Vagina (tissue), 2 donors: ENCODE measurements at regions not wholly inside any gene's neighbourhood (a gene's known extent, or its start where the extent isn't known, plus 50 kb on each side); places are given as distances from the start of the nearest gene placed in this dataset.

Source experiments
- DNase-seq, 2 donors: peaks; one replicate each; pipeline ENCODE4 v3.0.0-alpha.2; 2017; ENCODE audit errors: extremely low spot score in 2 of 2
- H3K27ac ChIP-seq: fragments of 200-600 bp; sonication (generic); one replicate; pipeline ENCODE4 v1.5.1; 2019
- H3K27me3 ChIP-seq: fragments of 200-600 bp; sonication (generic); one replicate; pipeline ENCODE4 v1.5.1; 2019
- H3K36me3 ChIP-seq, 2 donors: fragments of 200-600 bp; sonication (generic); one replicate each; pipeline ENCODE4 v1.5.1; 2017 to 2019
- H3K4me1 ChIP-seq: fragments of 200-600 bp; sonication (generic); one replicate; pipeline ENCODE4 v1.5.1; 2019
- H3K4me3 ChIP-seq, 2 donors: fragments of 200-600 bp; sonication (generic); 1 replicate in 1 of 2; 2 replicates in 1 of 2; pipeline ENCODE4 v1.5.1; 2016 to 2019
- H3K9me3 ChIP-seq: fragments of 200-600 bp; sonication (generic); one replicate; pipeline ENCODE4 v1.5.1; 2019
- POLR2A ChIP-seq, 2 donors: fragments of 450-650 bp; IDR thresholded peaks; one replicate each; pipeline ENCODE4 v1.6.1; 2017; ENCODE audit warnings: antibody characterized with exemption in 2 of 2, mild to moderate bottlenecking in 2 of 2, moderate library complexity in 2 of 2
- POLR2AphosphoS5 ChIP-seq, 2 donors: sonication (generic); formaldehyde crosslinking; IDR thresholded peaks; one replicate each; pipeline ENCODE4 v1.9.0; 2017; ENCODE audit warnings: antibody characterized with exemption in 2 of 2, mild to moderate bottlenecking in 2 of 2, low read depth in 1 of 2; ENCODE audit not compliant: insufficient read depth in 1 of 2
- intact Hi-C: fragments of 100-400 bp; cut with DNase I; formaldehyde crosslinking; loops from one replicate; pipeline ENCODE4 v1.15.1; 2023
- TF ChIP-seq, protein P1 (sequence below), 3 experiments: fragments of 450-650 bp in 2 of 3; fragments of 200-600 bp in 1 of 3; sonication (generic) in 1 of 3; IDR thresholded peaks; one replicate each; pipeline ENCODE4 v1.5.1; 2017 to 2019; ENCODE audit warnings: antibody characterized with exemption in 3 of 3, mild to moderate bottlenecking in 2 of 3, moderate library complexity in 2 of 3

GRCh38 chr7:47711776-47712175, 129.9 kb upstream of the TNS3 start:
- no peaks in the 10 kb centered on the region for H3K4me1 ChIP-seq
- TF ChIP-seq POLR2A (IDR thresholded peaks at IDR 0.05) (no peak), POLR2AphosphoS5 (IDR thresholded peaks at IDR 0.05; ENCODE audit: insufficient read depth in 1 of 2, low read depth in 1 of 2) (no peak)
- TF ChIP-seq, protein P1, sequence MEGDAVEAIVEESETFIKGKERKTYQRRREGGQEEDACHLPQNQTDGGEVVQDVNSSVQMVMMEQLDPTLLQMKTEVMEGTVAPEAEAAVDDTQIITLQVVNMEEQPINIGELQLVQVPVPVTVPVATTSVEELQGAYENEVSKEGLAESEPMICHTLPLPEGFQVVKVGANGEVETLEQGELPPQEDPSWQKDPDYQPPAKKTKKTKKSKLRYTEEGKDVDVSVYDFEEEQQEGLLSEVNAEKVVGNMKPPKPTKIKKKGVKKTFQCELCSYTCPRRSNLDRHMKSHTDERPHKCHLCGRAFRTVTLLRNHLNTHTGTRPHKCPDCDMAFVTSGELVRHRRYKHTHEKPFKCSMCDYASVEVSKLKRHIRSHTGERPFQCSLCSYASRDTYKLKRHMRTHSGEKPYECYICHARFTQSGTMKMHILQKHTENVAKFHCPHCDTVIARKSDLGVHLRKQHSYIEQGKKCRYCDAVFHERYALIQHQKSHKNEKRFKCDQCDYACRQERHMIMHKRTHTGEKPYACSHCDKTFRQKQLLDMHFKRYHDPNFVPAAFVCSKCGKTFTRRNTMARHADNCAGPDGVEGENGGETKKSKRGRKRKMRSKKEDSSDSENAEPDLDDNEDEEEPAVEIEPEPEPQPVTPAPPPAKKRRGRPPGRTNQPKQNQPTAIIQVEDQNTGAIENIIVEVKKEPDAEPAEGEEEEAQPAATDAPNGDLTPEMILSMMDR (IDR thresholded peaks at IDR 0.05): no peak
- H3K27me3 ChIP-seq: no peaks in the 10 kb centered on the region
- no peaks in the 10 kb centered on the region for H3K9me3 ChIP-seq
- no peak overlapping the region for H3K4me3 ChIP-seq
- intact Hi-C loops: no loop called here
- no peak for DNase-seq
- no peaks in the 10 kb centered on the region for H3K36me3 ChIP-seq
- H3K27ac ChIP-seq: no peak overlapping the region

DNA sequence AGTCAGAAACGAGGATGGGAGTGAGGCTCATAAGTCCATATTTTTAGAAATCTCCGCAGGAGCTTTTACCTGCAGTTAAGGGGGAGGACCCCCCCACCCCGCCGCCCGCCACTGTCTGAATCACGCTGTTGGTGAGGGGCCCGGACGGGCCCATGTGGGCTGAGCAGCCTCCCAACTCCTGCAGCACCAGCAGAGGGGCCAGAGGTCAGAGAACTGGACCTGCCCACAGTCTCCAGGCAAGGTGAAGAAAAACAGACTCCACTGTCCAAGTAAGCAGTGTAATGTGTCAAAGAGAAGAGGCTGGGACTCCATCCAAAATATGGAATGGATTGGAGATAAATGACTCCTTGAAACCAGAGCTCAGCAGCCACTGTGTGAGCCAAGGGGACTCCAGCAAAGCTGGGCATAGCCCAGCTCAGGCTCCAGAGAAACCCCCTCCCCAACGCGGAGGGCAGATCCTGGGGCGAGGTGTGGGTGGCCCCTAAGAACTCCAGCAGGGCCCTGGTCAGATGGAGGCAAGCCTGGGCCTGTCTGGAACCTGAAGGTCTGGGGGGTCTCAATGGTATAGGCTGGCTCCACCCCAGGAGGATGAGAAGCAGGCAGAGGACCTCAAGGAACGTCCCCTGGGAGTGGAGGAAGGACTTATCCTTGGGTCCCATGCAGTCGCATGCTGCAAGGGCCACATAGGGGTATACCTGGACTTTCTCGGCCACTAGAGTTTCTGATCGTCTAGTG, 128.5 kb upstream of the TNS3 start:
- intact Hi-C loops: no loop called here
- Histone ChIP-seq H3K36me3 (no peaks in the 10 kb centered on the region), H3K4me3 (no peak overlapping the region), H3K9me3 (no peaks in the 10 kb centered on the region), H3K4me1 (no peaks in the 10 kb centered on the region), H3K27ac (no peak overlapping the region), H3K27me3 (no peaks in the 10 kb centered on the region)
- TF ChIP-seq, protein P1 (IDR thresholded peaks at IDR 0.05): no peak
- TF ChIP-seq POLR2AphosphoS5 (IDR thresholded peaks at IDR 0.05; ENCODE audit: insufficient read depth in 1 of 2, low read depth in 1 of 2): no peak
- no peak for TF ChIP-seq POLR2A (IDR thresholded peaks at IDR 0.05)
- DNase-seq: no peak

- intact Hi-C loops: no loop called here
- DNase-seq: no peak
- no peak overlapping the region for H3K27ac ChIP-seq
- H3K27me3 ChIP-seq: no peaks in the 10 kb centered on the region
- TF ChIP-seq, protein P1 (IDR thresholded peaks at IDR 0.05): no peak
- TF ChIP-seq POLR2AphosphoS5 (IDR thresholded peaks at IDR 0.05; ENCODE audit: insufficient read depth in 1 of 2, low read depth in 1 of 2) (no peak), POLR2A (IDR thresholded peaks at IDR 0.05) (no peak)
- no peaks in the 10 kb centered on the region for H3K4me1 ChIP-seq
- H3K36me3 ChIP-seq: no peaks in the 10 kb centered on the region
- no peak overlapping the region for H3K4me3 ChIP-seq
- H3K9me3 ChIP-seq: no peaks in the 10 kb centered on the region
Measured at GRCh38 chr7:47709451-47709850, 127.5 kb upstream of the TNS3 start.

DNA sequence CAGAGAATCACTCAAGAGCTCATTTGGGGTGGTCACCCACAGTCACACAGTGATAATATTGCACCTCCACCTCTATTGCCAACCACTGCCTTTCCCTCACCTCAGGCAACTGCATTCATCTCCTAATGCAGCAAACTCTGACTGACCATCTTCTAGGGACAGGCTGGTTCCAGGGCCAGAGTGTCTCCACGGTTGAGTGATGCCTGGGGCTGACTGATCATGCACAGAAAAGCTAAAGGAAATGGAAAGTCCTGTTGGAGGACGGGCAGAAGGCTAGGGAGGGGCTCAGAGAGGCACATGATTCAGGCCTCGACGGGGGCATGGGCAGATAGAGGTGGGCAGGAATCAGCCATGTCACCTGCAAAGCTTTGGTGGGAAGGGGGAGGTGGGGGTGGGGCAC, 127.1 kb upstream of the TNS3 start:
- intact Hi-C loops: no loop called here
- Histone ChIP-seq H3K9me3 (no peaks in the 10 kb centered on the region), H3K4me1 (no peaks in the 10 kb centered on the region), H3K36me3 (no peaks in the 10 kb centered on the region), H3K27ac (no peak overlapping the region), H3K27me3 (no peaks in the 10 kb centered on the region), H3K4me3 (no peak overlapping the region)
- no peak for TF ChIP-seq POLR2AphosphoS5 (IDR thresholded peaks at IDR 0.05; ENCODE audit: insufficient read depth in 1 of 2, low read depth in 1 of 2)
- TF ChIP-seq, protein P1 (IDR thresholded peaks at IDR 0.05): no peak
- no peak for TF ChIP-seq POLR2A (IDR thresholded peaks at IDR 0.05)
- DNase-seq: no peak

- H3K36me3 ChIP-seq: no peaks in the 10 kb centered on the region
- no peaks in the 10 kb centered on the region for H3K27me3 ChIP-seq
- DNase-seq: no peak
- H3K4me1 ChIP-seq: no peaks in the 10 kb centered on the region
- intact Hi-C loops: no loop called here
- TF ChIP-seq, protein P1 (IDR thresholded peaks at IDR 0.05): no peak
- no peak for TF ChIP-seq POLR2AphosphoS5 (IDR thresholded peaks at IDR 0.05; ENCODE audit: insufficient read depth in 1 of 2, low read depth in 1 of 2)
- no peak for TF ChIP-seq POLR2A (IDR thresholded peaks at IDR 0.05)
- H3K27ac ChIP-seq: no peak overlapping the region
- no peak overlapping the region for H3K4me3 ChIP-seq
- no peaks in the 10 kb centered on the region for H3K9me3 ChIP-seq
Measured at GRCh38 chr7:47707583-47707982, 125.7 kb upstream of the TNS3 start.
